Ureter (tissue), 1 donor: ENCODE measurements at regions not wholly inside any gene's neighbourhood (a gene's known extent, or its start where the extent isn't known, plus 50 kb on each side); places are given as distances from the start of the nearest gene placed in this dataset.
"Not testable (repeated sequence)": the region's sequence is repeated elsewhere in the genome, so short reads cannot be mapped to it uniquely, and the experiment has no call there.

Experiments used
- DNase-seq: peaks from one replicate; pipeline ENCODE4 v3.0.0-alpha.2; 2020; ENCODE audit warnings: low spot score
- donor health status: DM: yes; HTN: yes; CAD: no.

DNA sequence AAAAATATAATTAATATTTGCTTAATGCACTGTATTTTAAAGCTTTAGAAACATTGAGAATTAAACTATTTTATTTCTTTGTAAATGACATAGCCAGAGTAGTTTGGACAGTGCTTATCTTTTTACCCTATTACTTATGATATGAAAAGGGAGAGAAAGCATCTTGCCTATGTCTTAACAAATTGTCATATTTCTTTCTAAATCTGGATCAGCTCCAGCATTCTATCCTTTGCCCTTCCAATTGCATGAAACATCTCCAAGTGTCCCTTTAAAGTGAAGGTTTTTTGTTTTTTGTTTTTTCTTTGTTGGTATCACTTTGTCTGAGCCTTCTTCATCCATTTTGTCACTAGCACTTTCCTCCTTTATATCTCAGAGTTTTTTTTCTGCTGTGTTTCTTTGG is 511.6 kb upstream of the FAM174A start:
- no peak for DNase-seq

DNA sequence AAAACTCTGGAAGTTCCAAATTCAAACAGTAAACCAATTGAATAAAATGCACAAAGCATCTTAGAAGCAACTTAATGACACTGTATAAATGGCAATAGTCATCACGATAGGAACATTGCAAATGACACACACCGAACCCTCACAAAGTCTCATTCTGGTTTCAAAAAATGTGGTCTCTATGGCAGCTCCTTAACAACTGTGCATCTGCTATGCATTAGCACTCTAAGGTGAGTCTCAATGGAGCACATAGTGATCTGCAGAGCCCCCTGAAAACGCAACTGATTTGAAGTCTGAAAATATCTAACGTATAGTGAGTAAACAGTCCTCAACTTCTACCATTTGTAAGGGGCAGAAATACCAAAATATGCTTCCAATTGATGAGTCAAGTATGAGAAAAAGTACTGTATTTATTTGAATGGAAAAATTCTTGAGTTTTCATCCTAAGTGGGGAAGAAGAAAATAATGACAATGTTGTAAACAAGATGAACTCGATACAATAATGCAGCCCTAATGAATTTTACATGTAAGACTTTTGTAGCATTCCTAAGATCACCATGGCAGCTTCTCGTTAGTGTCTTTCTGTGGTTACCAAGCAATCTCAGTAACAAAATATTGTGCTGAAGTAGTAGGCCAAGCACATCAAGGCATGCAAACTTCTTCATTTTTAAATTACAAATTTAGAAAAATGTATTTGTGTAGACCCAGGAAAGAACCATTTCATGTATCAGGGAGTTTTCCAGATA is 517.5 kb upstream of the FAM174A start:
- DNase-seq, result no peak

DNA sequence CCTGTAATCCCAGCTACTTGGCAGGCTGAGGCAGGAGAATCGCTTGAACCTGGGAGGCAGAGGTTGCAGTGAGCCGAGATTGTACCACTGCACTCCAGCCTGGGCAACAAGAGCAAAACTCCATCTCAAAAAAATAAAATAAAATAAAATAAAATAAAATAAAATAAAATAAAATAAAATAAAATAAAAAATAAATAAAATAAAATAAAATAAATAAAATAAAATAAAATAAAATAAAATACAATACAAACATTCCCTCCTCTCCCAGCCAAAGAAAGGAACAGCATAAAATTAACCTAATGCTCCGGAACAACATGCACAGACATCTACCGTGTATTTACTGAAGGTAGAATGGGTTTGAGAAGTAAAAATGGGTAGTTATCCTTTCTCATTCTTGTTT is 521.9 kb upstream of the FAM174A start:
- DNase-seq, result not testable (repeated sequence)

DNA sequence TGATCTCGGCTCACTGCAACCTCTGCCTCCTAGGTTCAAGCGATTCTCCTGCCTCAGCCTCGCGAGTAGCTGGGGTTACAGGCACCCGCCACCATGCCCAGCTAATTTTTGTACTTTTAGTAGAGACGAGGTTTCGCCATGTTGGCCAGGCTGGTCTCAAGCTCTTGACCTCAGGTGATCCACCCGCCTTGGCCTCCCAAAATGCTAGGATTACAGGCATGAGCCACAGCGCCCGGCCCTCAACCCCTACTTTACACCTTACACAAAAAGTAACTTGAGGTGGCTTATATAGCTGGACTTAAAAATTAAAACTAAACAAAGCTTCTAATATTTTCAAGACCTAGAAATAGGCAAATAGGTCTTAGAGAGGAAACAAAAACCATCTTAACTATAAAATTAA is 524.0 kb upstream of the FAM174A start:
- DNase-seq, result not testable (repeated sequence)

DNA sequence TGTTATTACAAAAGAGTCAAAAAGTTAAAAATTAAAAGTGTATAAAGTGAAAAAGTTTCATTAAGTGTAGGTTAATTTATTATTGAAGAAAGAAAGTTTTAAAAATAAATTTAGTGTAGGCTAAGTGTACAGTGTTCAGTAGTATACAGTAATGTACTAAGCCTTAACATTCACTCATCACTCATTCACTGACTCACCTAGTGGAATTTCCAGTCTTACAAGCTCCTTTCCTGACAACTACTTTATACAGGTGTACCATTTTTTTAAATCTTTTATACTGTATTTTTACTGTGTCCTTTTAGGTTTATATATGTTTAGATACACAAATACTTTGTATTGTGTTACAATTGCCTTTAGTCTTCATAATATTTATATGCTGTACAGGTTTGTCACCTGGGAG is 530.2 kb upstream of the FAM174A start:
- no peak for DNase-seq

DNA sequence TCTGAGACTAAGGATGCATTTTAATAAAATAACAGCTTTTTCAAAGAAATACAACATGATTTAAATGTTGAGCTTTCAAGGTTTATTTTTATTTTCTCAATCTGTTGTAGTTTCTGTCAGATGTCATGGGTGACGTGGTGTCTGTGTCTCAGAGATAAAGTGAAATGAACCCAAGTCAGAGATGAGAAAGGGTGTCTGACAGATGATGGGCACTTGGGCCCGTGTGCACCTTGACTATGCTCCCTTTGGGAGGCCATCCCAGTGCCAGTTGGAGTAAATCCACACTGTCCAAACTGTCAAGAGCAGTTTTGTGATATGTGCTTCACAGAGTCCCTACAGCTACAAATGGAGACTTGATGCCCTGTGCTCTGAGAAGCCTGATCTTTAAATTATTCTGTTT is 536.9 kb upstream of the FAM174A start:
- no peak for DNase-seq

DNA sequence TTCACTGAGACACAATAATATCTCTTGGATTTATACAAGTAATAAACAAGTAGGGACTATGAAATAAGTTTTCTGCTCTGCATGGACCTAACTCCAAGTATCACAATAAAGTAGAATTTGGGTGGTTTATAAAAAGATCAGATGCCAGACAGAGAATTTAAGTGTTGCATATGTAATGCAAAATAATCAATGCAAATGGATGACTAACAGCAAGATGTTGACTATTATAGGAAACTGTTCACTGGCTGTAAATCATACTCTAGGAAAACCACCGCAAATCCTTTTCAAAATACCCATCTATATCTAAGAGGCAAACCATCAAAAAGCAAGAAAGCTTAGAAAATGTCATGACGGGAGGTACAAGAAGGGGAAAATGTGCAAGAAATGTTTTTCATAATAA is 539.8 kb upstream of the FAM174A start:
- no peak for DNase-seq

DNA sequence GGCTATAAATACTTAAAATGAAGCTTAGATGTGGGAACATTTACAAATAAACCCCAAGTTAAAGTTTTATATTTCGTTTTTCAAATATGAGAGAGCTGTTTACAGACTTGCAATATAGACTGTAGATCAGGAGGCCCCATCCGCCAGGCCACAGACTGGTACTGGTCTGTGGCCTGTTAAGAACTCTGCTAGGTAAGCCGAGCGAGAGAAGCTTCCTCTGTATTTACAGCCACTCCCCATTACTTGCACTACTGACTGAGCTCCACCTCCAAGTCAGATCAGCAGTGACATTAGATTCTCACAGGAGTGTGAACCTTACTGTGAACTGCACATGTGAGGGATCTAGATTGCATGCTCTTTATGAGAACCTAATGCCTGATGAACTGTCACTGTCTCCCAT is 561.4 kb upstream of the FAM174A start:
- DNase-seq, result no peak

DNA sequence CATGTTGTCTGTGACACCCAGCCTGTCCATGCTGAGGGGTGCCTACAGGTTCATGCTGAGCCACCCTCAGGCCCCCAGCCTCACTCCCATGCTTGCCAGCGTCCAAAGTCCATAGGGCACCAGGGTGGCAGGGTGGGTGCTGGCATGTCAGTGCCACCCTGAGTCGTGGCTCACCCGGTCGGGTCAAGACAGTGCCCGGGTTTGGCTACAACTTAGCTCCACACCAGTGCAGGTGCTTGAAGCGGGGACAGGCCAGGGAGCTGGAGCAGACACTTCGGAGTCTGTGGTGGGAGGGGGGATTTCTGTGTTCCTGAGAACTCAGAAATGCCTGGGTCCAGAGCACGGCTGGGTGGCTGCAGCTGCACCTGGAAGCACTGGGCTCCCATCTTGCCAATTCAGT is 579.2 kb upstream of the FAM174A start:
- no peak for DNase-seq

DNA sequence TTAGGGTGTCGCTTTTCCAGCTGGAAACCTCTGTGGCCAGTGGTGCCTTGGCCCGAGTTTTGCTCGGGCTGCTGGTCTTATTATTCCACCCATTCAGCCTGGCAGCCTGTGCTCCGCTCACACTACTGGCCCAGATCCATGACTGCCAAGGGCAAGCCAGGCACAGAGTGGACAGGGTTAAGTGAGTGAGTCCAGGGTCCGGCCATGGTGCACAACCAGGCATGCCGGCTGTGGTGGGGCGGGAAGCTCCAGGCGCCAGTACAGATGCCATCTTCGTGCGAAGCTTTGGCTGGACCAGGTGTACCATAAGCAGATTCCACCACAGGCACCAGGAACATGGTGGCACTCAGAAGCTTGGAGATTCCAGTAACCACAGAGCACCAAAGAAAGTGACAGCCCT is 580.2 kb upstream of the FAM174A start:
- DNase-seq, result no peak

DNA sequence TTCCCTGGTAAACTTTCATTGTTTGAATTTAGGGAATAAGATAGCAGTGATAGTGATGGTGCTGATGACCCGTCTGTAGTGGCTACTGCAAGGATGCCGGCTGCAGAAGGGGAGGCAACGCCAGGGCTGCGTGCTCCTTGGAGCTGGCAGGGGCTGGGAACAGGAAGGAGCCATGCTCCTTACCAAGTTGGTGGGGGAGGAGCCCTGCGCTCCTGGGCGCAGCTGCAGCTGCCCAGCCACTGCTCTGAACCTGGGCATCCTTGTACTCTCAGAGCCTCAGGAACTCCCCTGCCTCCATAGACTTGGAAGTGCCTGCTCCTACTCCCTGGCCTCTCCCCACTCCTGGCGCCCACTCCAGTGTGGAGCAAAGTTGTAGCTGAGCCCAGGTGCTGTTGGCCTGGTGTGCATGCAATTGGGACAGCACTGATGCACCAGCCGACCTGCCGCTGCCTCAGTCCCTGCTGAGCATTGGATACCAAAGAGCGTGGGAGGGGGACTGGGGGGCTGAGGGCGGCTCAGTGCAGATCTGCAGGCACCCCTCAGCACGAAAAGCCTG is 585.1 kb upstream of the FAM174A start:
- no peak for DNase-seq

DNA sequence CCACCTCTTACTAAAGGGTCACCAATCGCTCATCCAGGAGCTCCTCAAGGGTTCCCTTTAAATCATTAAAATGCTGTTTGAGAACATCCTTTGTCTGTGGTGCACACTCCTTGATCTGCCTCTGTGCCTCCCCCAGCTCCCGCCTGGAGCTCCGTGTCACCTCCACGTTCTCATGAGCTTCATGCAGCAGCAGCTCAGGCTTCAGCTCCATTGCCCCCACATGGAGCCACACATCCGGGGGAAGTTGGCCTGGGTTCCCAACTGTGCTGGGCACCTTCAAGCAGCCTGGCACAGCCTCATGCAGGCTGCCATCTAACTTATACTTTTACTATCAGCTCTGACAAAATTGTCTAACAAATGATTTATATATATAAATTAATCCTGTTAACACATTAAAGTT is 585.8 kb upstream of the FAM174A start:
- DNase-seq, result no peak

DNA sequence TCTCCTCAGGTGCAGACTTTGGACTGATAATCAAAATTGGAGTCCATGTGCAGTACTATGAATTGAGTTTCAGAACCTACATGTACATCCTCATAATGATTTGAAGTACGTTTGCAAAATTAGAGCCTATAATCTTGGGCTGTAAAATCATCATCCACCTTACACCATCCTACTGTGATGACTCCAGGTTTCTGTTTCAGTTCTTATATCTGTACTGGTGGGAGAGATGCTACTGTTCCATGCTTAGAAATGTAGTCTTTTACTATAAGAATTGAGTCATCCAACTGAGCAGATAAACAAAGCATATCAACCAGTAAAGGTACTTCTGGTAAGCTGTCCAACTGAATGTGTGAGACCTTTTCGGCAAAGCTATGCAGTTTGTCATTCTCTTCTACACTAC is 586.3 kb upstream of the FAM174A start:
- no peak for DNase-seq

DNA sequence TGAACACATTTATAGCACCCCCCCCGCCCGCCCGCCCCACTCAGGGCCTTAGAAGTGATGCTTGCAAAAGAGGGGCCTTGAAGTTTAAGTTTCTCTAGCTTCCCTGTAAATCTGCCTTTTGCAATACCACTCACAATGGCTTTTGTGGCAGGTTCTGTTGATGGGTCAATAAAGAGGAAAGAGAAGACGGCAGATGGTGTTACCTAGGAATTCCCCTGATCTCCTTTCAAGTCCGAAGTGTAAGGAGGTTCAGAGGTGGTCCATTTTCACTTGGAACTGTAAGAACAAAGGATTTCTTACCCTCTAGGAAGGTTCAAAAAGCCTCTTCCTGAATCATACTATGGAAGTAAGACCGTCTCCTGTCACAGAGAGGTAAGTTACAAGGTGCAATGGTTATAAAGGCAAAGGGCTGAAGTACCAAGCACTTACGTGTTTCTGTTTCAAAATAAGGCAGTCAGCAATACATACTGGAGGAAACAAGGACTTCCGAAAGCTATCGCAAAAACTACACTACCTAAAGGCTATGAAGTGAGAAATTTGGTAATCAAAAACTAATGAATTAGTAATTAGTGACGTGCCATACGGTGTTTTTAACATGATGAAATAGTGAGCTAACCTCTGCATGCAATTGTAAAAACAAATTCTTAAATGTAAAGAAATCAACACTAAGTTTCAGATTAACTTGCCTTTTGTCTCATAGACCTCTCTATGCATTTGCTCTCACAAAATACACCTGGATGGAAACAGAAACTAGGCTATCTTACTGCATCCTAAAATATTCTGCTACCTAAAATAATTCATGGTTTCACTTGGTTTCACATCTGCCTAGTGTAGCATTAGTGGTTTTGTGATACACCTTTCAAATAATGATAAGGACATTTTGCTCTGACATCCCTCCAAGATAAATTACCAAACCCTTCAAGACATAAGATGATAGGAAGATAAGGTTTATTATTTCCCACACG is 589.4 kb upstream of the FAM174A start:
- DNase-seq, result no peak

DNA sequence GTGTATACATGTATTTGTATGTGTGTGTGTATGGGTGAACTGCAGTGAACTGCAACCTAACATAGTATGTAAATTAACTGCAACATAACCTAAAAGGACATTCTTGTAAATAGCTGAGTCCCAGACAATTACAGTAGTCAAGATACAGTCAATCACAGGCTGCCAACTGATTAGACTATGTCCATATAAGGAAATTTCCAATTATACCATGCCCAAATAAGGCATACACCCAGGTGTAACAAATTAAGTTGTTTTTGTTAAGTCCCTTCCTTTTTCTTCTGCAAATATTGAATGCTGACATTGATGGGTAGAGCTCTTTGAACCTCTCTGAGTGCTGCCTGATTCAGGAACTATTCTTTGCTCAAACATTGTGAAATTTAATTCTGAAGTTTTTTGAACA is 594.6 kb upstream of the FAM174A start:
- DNase-seq, result no peak

DNA sequence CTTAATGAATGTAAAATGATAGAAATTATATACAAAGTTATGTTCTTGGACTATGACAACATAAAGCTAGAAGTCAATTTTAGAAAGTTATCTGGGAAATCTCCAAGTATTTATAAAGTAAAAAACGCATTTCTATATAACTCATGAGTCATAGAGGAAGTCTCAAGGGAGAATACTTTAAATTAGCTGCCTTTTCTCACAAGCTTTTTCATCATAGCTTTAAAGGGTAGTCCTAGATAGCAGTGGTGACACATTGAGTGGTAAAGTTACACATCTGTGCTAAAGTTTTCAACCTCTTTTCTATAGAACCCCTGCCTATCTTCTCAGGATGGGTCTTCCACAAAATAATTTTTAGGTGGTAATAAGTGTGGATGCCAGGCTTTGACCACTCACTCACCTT is 598.3 kb upstream of the FAM174A start:
- no peak for DNase-seq

DNA sequence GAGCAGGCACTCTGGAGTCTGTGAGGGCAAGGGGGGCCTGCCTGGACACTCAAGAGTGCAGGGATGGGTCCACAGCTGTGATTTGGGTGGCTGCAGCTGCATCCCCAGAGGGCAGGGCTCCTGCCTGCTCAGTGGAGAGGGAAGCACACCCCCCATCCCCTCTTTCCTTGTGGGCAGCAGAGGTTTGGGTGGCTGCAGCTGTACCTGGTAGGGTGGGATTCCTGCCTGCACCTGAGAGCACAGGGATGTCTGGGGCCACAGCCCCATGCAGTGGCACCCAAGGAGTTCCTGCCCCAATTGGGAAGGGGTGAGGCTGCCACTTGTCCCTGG is 605.4 kb upstream of the FAM174A start:
- no peak for DNase-seq

DNA sequence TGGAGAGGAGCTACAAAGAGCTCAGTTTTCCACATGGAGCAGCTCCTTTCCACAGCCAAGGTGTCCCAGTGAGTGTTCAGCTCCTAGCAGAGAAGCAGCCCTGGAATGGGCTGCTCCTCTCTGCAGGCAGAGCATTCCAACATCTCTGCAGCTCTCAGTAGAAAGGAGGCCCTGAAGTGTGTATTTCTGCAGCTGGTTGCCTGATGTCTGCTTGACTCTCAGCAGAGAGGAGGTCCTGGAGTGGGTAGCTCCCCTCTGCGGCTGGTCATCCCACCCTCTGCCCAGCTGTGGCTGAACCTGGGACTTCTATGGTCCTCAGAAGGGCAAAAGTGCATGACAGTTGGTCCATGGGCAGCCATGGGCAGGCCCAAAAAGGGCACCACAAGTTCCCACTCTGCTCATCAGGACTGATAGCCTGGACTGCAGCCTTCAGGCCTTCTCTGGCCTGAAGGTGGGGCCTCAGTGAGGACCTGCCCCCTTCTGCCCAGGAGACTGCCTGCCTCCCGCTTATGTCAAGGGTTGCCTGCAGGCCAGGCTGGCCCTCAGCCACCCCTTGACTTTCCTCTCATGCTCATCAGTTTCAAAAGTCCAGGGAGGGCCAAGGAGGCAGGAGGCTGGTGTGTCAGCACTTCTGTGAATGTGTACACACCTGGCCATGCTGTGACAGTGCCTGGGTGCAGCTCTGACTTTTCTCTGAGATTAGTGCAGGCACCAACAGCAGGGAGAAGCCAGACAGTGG is 605.9 kb upstream of the FAM174A start:
- no peak for DNase-seq

DNA sequence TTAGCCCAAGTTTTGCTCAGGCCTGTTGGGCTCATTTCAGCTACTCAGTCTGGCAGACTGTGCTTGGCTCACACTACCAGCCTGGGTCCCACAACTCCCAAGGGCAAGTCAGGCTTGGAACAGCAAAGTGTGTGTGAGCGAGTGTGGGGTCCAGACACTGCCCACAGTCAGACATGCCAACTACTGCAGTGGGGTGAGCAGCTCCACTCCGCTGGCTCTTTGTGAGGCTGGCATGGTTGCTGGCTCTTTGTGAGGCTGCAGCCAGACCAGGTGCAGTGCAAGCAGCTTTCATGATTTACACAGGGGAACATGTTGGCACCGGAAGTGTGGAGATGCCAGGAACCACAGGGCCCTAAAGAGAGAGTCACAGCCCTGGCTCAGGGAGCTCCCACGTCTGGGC is 606.7 kb upstream of the FAM174A start:
- DNase-seq, result no peak

DNA sequence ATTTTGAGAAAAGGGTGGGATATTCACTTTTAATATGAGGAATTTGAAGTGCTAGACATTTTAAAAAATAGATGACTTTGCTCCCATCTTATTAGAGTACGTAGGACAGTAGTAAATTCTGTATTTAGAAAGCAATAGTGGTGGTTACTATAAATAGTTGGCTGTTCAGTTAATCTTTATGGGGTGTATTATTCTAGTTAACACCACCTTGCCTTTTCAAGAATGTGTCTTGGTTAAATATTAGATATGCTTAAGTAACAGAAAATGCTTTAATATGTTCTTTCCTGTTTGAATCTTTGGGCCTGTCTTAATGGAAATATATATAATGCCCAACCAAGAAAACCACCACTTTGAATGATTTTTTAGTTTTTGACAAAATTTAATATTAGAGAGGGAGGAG is 608.7 kb upstream of the FAM174A start:
- DNase-seq, result no peak

DNA sequence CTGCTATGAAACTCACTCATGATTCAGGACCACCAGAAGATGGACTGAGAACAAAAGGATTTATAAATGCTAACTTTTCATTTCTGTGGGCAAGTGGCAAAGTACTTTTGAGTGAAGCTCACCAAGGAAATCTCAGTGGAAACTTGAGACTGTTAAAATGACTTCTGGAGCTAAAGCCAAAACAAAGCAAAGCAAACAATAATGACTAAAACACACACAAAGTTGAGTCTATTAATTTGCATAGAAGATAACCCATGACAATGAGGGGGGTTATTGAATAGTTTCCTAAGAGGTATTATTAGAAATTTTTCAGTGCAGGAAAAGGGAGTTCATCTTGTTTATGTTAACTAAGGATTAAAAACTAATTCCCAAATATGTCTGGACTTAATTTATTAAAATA is 612.8 kb upstream of the FAM174A start:
- DNase-seq, result no peak

DNA sequence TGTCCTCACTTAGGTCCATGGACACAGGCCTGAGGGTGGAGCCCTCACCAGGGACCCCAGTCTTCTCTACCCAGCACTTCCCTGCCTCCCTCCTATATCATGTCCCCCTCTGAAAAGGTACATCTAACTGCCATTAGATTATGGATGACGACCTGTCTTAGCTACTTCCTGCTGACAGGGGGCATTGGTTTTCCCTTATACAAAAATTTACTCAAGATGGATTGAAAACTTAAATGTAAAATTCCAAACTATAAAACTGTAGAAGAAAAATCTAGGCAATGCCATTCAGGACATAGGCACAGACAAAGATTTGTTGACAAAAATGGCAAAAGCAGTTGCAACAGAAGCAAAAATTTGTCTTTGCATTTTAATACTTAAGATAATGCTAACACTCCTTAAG is 623.2 kb upstream of the FAM174A start:
- DNase-seq, result no peak
